Spleen (tissue), 7 donors: ENCODE measurements at regions not wholly inside any gene's neighbourhood (a gene's known extent, or its start where the extent isn't known, plus 50 kb on each side); places are given as distances from the start of the nearest gene placed in this dataset.

Experiments used
- POLR2AphosphoS5 ChIP-seq, 3 donors: sonication (generic); formaldehyde crosslinking; IDR thresholded peaks; one replicate each; pipeline ENCODE4 v1.5.1; 2017; ENCODE audit warnings: antibody characterized with exemption in 3 of 3
- TF ChIP-seq, protein P1 (sequence below), 11 experiments: fragments of 200-600 bp in 7 of 11; fragments of 450-650 bp in 4 of 11; sonication (generic) in 4 of 11; IDR thresholded peaks in 8 of 11; conservative IDR thresholded peaks in 3 of 11; 1 replicate in 7 of 11; 2 replicates in 4 of 11; pipeline versions ENCODE4 v1.4.0 to v1.8.0; 2016 to 2021; ENCODE audit warnings: antibody characterized with exemption in 11 of 11, inconsistent platforms in 4 of 11, mild to moderate bottlenecking in 1 of 11
- donor health status: DM: no; HTN: no; CAD: no; lungs with moderate emphysema.
- donor health status: DM: no; HTN: no; CAD: no.
- donor health status: DM: no; HTN: no; CAD: no.

- TF ChIP-seq, protein P1, sequence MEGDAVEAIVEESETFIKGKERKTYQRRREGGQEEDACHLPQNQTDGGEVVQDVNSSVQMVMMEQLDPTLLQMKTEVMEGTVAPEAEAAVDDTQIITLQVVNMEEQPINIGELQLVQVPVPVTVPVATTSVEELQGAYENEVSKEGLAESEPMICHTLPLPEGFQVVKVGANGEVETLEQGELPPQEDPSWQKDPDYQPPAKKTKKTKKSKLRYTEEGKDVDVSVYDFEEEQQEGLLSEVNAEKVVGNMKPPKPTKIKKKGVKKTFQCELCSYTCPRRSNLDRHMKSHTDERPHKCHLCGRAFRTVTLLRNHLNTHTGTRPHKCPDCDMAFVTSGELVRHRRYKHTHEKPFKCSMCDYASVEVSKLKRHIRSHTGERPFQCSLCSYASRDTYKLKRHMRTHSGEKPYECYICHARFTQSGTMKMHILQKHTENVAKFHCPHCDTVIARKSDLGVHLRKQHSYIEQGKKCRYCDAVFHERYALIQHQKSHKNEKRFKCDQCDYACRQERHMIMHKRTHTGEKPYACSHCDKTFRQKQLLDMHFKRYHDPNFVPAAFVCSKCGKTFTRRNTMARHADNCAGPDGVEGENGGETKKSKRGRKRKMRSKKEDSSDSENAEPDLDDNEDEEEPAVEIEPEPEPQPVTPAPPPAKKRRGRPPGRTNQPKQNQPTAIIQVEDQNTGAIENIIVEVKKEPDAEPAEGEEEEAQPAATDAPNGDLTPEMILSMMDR (IDR thresholded peaks at IDR 0.05 in 8 of 11, conservative IDR thresholded peaks at IDR 0.05 in 3 of 11) = no peak
- no peak for TF ChIP-seq POLR2AphosphoS5 (IDR thresholded peaks at IDR 0.05)
These were observed 216.1 kb upstream of the PRPS1L1 start for GRCh38 chr7:18243731-18244130.
